Astrocyte (in vitro differentiated cells and primary cell): ENCODE measurements at regions not wholly inside any gene's neighbourhood (a gene's known extent, or its start where the extent isn't known, plus 50 kb on each side); places are given as distances from the start of the nearest gene placed in this dataset.

ENCODE experiments used
- EZH2 ChIP-seq: IDR thresholded peaks from 2 replicates; pipeline ENCODE4 v1.6.1; 2012; ENCODE audit warnings: mild to moderate bottlenecking, low read length, inconsistent platforms; ENCODE audit not compliant: insufficient read depth
- TF ChIP-seq, protein P1 (sequence below): IDR thresholded peaks from 2 replicates; pipeline ENCODE4 v1.5.1; 2011; ENCODE audit warnings: low read depth, mild to moderate bottlenecking, inconsistent platforms, low read length, moderate library complexity; ENCODE audit not compliant: insufficient read depth

DNA sequence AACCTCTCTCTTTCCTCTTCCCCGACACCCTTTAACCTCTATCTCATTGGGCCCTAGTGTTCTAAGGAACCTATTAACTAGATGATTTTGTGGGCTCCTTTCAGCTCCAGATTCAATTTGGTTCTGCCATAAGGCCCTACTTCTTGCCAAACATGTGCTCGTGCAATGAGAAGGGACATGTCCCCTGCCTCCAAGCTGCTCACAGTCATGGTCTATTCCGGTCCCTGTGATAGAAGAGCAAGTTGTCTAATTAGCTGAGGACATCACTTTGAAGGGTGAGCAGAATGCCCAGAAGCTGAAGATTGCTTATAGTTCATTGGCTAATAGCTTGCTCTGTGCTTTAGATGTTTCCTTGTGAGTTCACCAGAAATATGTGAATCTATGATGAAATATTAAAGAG, 76.2 kb downstream of the ZNF648 start:
- TF ChIP-seq, protein P1, sequence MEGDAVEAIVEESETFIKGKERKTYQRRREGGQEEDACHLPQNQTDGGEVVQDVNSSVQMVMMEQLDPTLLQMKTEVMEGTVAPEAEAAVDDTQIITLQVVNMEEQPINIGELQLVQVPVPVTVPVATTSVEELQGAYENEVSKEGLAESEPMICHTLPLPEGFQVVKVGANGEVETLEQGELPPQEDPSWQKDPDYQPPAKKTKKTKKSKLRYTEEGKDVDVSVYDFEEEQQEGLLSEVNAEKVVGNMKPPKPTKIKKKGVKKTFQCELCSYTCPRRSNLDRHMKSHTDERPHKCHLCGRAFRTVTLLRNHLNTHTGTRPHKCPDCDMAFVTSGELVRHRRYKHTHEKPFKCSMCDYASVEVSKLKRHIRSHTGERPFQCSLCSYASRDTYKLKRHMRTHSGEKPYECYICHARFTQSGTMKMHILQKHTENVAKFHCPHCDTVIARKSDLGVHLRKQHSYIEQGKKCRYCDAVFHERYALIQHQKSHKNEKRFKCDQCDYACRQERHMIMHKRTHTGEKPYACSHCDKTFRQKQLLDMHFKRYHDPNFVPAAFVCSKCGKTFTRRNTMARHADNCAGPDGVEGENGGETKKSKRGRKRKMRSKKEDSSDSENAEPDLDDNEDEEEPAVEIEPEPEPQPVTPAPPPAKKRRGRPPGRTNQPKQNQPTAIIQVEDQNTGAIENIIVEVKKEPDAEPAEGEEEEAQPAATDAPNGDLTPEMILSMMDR, result no peak
- no peak for TF ChIP-seq EZH2
